ENCODE measurements at regions not wholly inside any gene's neighbourhood (a gene's known extent, or its start where the extent isn't known, plus 50 kb on each side); places are given as distances from the start of the nearest gene placed in this dataset.
"Not testable (repeated sequence)": the region's sequence is repeated elsewhere in the genome, so short reads cannot be mapped to it uniquely, and the experiment has no call there.

DNA sequence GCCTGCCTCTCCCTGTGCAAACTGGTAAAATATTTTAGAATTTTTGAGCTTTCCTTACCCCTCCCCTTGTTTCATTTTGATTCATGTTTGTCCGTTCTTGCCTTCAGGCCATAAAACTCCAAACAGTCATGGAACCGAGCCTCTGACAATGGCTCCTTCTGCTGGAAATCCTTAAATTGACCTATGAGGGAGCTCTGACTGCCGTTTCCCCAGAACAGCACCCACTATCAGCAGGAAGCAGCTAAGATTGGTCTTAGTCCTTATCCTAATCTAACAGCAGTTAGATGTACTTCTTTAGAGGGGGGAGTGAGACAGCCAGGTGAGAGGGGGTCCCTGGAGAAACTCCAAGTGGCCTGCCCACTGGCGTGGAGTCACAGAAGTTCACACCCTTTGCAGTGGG is 106.7 kb downstream of the FAM174A start:
- Mint-ChIP-seq H3K4me3 (no peak overlapping the region), H3K27me3 (peaks cover 8% of the 10 kb centered on the region)

DNA sequence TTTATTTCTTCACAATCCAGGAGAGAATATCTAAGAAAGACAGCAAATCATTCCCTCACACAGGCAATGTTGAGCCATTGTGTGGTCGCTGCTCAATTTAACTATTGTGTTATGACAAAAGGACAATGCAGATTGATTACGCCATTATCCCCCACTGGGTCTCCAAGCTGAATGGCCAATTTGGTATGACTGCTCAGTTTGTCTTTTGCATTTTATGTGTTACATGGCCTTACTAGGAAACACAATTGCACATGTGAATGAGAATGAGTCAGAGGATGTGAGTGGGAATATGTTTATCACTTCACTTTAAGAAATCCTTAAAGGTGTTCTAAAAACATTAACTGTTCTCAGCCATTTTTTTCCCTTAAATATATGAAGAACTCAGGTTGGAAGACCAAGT is 108.3 kb downstream of the FAM174A start:
- Mint-ChIP-seq H3K27ac (no peak overlapping the region), H3K27me3 (peaks cover 8% of the 10 kb centered on the region), H3K9me3 (peaks cover 0 to 2% (median 0%) of the 10 kb centered on the region in 3 donors), H3K4me3 (no peak overlapping the region), H3K4me1 (no peaks in the 10 kb centered on the region), H3K36me3 (peaks cover 1% of the 10 kb centered on the region)

More for the DNA sequence above, 106.7 kb downstream of the FAM174A start:
- Mint-ChIP-seq H3K4me1 (no peaks in the 10 kb centered on the region), H3K9me3 (peaks cover 0 to 2% (median 0%) of the 10 kb centered on the region in 3 donors), H3K27ac (no peak overlapping the region), H3K36me3 (peaks cover 1% of the 10 kb centered on the region)

DNA sequence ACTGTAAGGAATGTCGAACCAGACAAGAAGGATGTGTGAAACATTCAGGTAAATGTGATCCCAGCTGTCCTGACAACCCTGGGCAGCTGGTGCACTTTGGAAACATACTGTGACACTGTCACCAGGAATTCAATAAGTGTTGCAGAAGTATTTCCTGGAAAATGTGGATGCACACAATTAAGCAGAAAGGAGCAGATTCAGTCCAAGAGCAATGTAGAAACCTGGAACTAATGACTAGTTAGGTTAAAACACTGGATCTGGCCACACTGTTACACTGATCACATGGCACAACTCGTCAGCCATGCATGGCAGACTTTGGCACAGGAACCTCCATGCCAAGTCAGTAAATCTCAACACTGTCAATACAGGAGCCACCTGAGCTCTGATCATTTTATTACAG is 109.0 kb downstream of the FAM174A start:
- Mint-ChIP-seq H3K27ac (no peak overlapping the region), H3K27me3 (peaks cover 7% of the 10 kb centered on the region), H3K4me1 (no peaks in the 10 kb centered on the region), H3K36me3 (peaks cover 1% of the 10 kb centered on the region), H3K9me3 (peaks cover 0 to 2% (median 0%) of the 10 kb centered on the region in 3 donors), H3K4me3 (no peak overlapping the region)

DNA sequence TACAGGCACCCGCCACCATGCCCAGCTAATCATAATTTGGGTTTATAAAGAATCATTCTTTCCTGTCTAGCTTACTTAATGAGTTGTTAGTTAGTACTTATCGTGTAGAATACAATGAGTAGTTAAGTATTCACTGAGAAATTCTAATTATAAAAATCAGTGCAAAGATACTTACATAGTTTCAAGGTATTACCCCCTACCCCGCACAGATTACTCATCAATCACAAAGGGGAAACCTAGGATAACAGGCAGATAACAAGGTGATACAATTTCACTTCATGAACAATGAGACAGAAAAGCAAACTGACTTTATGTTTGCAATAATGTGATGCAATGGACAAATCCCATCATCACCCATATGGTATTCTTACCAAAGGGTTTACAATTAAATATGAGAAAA is 109.6 kb downstream of the FAM174A start:
- Mint-ChIP-seq H3K4me3 (no peak overlapping the region), H3K4me1 (no peaks in the 10 kb centered on the region), H3K27ac (no peak overlapping the region), H3K9me3 (peaks cover 0 to 2% (median 0%) of the 10 kb centered on the region in 3 donors), H3K36me3 (peaks cover 1% of the 10 kb centered on the region), H3K27me3 (peaks cover 7% of the 10 kb centered on the region)

DNA sequence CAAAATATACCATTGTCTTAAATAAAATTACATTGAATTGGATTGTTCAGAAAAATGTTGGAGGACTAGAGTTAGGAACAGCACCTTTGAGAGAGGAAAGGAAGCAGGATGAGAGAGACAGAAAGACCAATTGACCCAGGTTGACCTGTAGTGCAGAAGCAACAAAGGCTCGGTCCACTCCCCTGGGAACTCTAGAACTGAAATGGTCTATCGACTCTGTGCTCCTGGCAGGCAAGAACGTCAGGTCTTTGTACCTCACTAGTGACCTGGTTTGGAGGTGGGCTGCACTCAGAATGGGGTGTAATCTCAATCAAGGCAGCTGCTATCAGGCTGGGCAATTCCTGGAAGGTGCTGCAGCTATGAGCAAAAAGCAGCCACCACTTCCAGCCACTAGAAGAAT is 110.8 kb downstream of the FAM174A start:
- Mint-ChIP-seq H3K4me3 (no peak overlapping the region), H3K36me3 (no peaks in the 10 kb centered on the region), H3K4me1 (no peaks in the 10 kb centered on the region), H3K9me3 (peaks cover 0 to 2% (median 0%) of the 10 kb centered on the region in 3 donors), H3K27me3 (peaks cover 5% of the 10 kb centered on the region), H3K27ac (no peak overlapping the region)

DNA sequence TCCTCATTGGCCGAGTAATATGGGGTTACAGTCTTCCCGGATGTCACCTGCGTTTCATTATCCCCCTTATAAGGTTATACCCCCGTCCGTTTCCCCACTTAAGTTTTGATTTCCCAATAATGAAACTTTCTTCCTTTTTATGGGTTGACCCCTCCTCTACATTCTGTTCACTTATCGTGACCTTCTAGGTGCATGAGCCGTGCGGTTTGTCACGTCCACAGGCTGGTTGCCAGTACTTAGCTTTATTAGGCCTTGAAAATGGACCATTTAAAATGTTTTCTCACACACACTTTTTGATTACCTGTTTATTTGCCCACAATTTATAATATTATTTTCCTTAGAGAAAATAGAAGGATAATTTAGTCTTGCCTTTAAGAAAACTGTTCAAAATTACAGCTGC is 111.5 kb downstream of the FAM174A start:
- Mint-ChIP-seq H3K27me3 (peaks cover 5% of the 10 kb centered on the region), H3K4me1 (no peaks in the 10 kb centered on the region), H3K36me3 (no peaks in the 10 kb centered on the region), H3K9me3 (peaks cover 0 to 2% (median 0%) of the 10 kb centered on the region in 3 donors), H3K4me3 (no peak overlapping the region), H3K27ac (no peak overlapping the region)

DNA sequence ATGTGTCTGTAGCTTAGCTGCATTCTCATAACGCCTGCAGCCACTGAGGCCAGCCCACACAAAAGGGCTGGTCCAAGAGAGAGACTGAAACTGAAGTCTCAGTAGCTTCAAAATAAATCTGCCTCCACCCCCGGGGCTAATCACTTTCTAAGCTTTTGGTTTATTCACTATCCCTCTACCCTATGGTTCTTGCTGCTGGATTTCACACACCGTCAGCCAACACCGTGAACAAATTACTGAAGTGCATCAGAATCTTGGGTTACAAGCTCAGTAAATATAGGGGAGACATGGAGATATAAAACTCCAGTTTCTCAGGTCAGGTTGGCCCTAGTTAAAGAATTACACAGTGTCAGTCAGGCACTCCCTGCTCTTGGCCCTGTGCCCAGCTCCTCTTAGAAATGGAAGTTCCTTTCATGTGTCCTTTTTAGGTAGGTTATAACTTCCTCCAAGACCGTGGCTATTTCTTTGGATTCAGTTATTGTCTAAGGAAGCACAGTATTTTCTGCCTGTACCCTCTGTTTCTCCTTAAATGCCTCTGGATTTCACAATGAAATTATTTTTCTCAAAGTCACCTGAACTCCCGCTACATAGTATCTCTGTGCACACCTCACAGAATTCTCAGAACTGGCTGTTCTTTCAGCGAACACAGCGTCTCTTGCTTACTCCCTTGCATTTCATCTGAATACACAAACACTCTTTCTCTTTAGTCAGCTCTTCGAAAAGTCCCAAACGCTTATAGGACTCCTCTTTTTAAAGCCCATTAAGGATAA is 112.5 kb downstream of the FAM174A start:
- peaks cover 1% of the 10 kb centered on the region for H3K27me3 Mint-ChIP-seq
- H3K27ac Mint-ChIP-seq, result no peak overlapping the region
- peaks cover 0 to 2% (median 0%) of the 10 kb centered on the region in 3 donors for H3K9me3 Mint-ChIP-seq
- no peaks in the 10 kb centered on the region for H3K4me1 Mint-ChIP-seq
- peak overlapping the region in 1 of 4 donors; percentile 14 for H3K4me3 Mint-ChIP-seq
- H3K36me3 Mint-ChIP-seq, result no peaks in the 10 kb centered on the region

DNA sequence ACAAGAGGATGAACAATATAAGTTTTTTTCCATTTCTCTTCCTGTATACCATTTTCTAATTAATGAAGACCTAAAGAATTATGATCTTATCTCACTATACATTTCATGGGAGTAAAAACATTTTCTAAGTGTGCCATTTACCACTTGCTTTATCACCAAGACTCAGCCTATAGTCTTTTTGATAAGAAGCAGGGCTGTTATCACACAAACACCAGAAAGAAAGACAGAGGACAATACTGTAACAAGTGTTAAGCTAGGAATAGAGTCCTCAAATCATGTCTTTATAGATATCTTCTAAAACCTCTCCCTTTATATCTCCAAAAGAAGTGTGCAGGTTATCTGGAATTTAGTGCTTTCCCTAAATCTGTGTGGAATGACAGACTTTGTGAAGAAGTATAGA is 119.7 kb downstream of the FAM174A start:
- H3K27ac Mint-ChIP-seq, result no peak overlapping the region
- H3K4me1 Mint-ChIP-seq, result no peaks in the 10 kb centered on the region
- no peaks in the 10 kb centered on the region for H3K27me3 Mint-ChIP-seq

DNA sequence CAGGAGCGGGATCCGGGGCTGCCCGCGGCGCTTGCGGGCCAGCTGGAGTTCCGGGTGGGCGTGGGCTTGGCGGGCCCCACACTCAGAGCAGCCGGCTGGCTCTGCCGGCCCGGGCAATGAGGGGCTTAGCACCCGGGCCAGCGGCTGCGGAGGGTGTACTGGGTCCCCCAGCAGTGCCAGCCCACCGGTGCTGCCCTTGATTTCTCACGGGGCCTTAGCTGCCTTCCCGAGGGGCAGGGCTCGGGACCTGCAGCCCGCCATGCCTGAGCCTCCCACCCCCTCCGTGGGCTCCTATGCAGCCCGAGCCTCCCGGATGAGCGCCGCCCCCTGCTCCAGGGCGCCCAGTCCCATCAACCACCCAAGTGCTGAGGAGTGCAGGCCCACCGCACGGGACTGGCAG is 121.6 kb downstream of the FAM174A start:
- H3K27ac Mint-ChIP-seq, H3K9me3 Mint-ChIP-seq, H3K4me1 Mint-ChIP-seq, H3K27me3 Mint-ChIP-seq, H3K36me3 Mint-ChIP-seq, H3K4me3 Mint-ChIP-seq: not testable (repeated sequence)

More for the DNA sequence above, 119.7 kb downstream of the FAM174A start:
- Mint-ChIP-seq H3K9me3 (no peaks in the 10 kb centered on the region), H3K4me3 (no peak overlapping the region), H3K36me3 (no peaks in the 10 kb centered on the region)

DNA sequence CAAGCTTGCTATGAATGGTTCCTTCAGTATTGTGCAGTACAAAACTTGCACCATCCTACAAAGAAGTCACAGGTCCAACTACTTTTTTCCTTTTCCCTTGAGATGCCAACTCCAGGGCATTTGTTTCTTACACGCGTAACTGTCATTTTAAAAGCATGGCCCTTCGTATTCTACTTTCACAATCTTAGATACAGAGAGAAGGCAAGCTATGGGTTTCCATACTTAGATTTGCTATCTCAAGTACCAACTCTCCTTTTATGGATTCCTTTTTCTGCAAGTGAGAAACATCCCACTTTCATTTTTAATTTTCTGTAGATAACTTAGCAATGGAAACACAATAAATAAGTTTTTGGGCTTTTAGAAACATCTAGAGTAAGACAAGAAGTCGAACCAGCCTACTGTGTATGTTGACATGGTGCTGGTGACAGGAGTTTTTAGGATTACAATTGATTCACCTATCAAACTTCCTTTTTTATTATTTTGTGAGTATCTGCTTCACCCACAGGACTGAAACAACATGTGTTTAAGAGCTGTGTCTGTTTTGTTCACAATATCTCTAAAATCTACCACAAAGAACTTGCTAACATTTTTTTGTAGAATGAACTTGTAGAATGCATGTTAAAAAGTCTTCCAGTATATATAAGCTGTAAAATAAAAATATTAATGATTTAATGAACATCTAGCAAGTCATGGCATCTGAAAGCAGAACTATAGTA is 124.1 kb downstream of the FAM174A start:
- Mint-ChIP-seq H3K4me3 (no peak overlapping the region), H3K27ac (no peak overlapping the region), H3K9me3 (no peaks in the 10 kb centered on the region), H3K27me3 (peaks cover 4% of the 10 kb centered on the region), H3K4me1 (no peaks in the 10 kb centered on the region), H3K36me3 (peaks cover 1% of the 10 kb centered on the region)

DNA sequence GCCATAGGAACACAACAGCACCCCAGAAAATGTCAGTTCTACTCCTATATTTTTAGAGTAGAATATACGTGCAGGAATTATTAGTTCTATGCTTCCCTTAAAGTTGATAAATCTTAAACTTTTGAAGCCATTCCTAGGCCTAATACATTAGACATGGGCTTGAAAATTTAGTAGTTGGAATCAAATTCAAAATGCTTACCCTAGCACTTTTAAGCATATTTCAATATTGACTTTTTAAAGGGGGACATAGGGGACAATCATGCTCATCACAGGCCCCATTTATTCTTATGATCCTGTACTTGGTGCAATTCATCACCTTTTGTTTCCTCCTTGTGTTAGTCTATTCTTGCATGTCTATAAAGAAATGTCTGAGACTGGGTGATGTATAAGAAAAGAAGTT is 129.0 kb downstream of the FAM174A start:
- Mint-ChIP-seq H3K36me3 (peaks cover 1% of the 10 kb centered on the region), H3K9me3 (peaks cover 0 to 2% (median 0%) of the 10 kb centered on the region in 3 donors), H3K4me1 (peaks cover 0 to 5% (median 5%) of the 10 kb centered on the region in 3 donors), H3K4me3 (no peak overlapping the region), H3K27me3 (peaks cover 7% of the 10 kb centered on the region), H3K27ac (no peak overlapping the region)

DNA sequence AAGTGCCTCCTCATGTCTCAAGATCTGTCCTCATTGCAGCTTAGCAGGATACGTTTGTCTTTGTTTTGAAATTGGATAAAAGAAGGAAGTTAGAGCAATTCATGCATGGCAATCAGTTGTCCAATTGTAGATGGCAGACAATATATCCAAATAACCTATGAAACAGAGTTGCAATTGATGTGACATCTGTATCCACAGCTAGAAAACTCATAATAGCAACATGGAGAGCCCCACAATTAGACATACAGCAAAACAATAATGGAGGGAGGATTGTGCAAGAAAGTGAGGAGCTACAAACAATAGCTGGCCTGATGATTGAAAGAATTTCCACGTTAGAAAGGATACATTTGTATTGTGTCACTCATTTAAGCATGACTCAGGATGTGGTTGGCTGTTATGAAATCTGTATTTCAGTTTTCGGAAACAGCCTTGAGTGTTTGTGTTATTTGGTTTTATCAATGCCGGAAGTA is 132.0 kb downstream of the FAM174A start:
- Mint-ChIP-seq H3K27me3 (peaks cover 5% of the 10 kb centered on the region), H3K9me3 (peaks cover 0 to 5% (median 2%) of the 10 kb centered on the region in 3 donors), H3K36me3 (no peaks in the 10 kb centered on the region), H3K4me1 (peaks cover 0 to 5% (median 5%) of the 10 kb centered on the region in 3 donors), H3K4me3 (peak overlapping the region in 1 of 4 donors; percentile 9), H3K27ac (no peak overlapping the region)

DNA sequence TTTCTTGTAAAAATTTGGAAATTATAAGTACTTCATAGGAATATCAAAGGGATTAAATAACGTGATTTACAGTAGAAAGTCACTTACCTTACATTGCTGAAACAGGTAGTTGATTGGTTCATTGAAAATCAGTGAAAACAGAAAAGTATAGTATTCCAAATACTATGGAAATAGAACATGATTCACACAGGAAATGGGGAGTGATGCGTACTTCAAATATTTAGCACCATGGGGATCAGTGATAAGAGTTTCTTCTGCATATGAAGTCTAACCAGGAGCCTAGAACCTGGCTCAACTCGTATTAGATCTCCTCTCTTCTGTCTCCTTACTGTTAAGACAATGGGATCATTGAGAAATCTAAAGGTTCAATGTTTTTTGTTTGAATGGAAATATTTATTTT is 133.3 kb downstream of the FAM174A start:
- Mint-ChIP-seq H3K4me3 (no peak overlapping the region), H3K27me3 (peaks cover 5% of the 10 kb centered on the region), H3K36me3 (no peaks in the 10 kb centered on the region), H3K4me1 (peaks cover 0 to 5% (median 5%) of the 10 kb centered on the region in 3 donors), H3K9me3 (peaks cover 0 to 5% (median 5%) of the 10 kb centered on the region in 3 donors), H3K27ac (no peak overlapping the region)

DNA sequence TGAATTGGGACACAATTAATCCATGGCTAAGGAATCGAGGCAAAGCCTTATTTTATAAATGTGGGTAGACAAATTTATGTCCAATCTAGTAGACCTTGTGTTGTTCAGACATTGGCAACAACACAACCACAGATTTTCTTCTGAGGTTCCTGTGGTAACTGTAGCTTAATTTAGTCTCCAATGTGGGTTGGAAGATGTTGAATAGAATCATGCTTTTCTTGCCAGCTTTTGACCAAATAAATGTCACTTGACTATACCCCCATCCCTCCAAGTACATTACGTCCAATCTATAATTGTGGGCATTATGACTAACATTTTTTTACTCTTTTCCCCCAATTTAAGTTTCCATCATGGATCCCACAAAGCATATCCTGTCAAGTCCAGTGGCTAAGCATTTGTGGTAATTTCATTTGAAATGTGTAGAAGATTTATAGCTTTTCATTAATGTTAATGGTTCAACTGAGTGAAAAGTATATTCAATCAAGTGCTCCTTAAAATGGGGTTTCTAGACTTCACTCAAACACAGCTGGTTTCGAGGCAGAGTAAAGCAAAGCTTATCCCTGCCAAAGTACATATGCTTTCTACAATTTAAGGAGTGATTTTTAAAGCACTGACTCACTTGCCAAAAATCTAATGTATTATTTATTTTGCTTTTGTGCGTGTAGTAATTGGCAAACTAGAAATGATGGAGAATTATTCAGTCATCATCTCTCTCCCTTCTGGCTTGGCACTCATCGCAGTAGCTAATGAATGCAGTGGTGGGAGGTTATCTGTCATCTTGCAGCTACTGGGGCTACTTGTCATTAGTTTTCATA is 141.8 kb downstream of the FAM174A start:
- no peak overlapping the region for H3K4me3 Mint-ChIP-seq
- no peaks in the 10 kb centered on the region for H3K27me3 Mint-ChIP-seq

DNA sequence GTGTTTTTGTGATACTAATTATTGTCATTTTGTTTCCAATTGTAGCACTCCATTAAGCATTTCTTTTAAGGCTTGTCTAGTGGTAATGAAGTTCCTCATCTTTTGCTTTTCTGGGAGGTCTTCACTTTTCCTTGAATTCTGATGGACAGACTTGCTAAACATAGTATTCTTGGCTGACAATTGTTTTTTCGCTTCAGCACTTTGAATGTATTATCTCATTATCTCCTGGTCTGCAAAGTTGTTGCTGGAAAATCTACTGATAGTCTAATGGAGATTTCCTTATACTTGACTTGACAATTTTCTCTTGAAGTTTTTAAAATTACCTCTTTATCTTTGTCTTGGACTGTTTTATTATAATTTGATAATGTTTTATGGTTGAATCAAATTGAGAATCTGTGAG is 147.5 kb downstream of the FAM174A start:
- peaks cover 11 to 32% (median 12%) of the 10 kb centered on the region in 3 donors for H3K9me3 Mint-ChIP-seq
- H3K4me1 Mint-ChIP-seq, result no peaks in the 10 kb centered on the region
- H3K27me3 Mint-ChIP-seq, result peaks cover 3% of the 10 kb centered on the region
- H3K27ac Mint-ChIP-seq, result no peak overlapping the region
- H3K4me3 Mint-ChIP-seq, result no peak overlapping the region
- peaks cover 6% of the 10 kb centered on the region for H3K36me3 Mint-ChIP-seq

More for the DNA sequence above, 141.8 kb downstream of the FAM174A start:
- no peaks in the 10 kb centered on the region for H3K4me1 Mint-ChIP-seq
- H3K36me3 Mint-ChIP-seq, result peaks cover 2% of the 10 kb centered on the region
- no peak overlapping the region for H3K27ac Mint-ChIP-seq
- peaks cover 5 to 15% (median 6%) of the 10 kb centered on the region in 3 donors for H3K9me3 Mint-ChIP-seq
